HepG2 (cell line): ENCODE measurements at regions not wholly inside any gene's neighbourhood (a gene's known extent, or its start where the extent isn't known, plus 50 kb on each side); places are given as distances from the start of the nearest gene placed in this dataset.

Source experiments
- ATAC-seq: fragments of 200-7000 bp; cut with Tn5 transposase; 3 replicates; pipeline ENCODE4 v1.9.1; 2020; ENCODE audit warnings: mild to moderate bottlenecking, moderate library complexity
- BruUV-seq: library from RNA; stranded (reverse); fragments of 400-500 nt; replicated peaks from 2 replicates; lab custom pipeline; 2021; lab: Mats Ljungman, UMichigan
- CTCF ChIA-PET: fragments of 300-600 bp; formaldehyde crosslinking; extraction: SDS; loops from one replicate; lab custom pipeline; 2021; ENCODE audit warnings: low total read pairs, inconsistent platforms, low intra/inter-chr PET ratio; lab: Yijun Ruan, JAX
- POLR2A ChIA-PET: fragments of 350-600 bp; sonication (Branson Sonifier 250); formaldehyde crosslinking; loops from one replicate; lab custom pipeline; 2020; ENCODE audit warnings: antibody characterized with exemption, inconsistent platforms; lab: Yijun Ruan, JAX
- DNase-seq: peaks from one replicate; pipeline ENCODE4 v3.0.0-alpha.2; 2015; ENCODE audit warnings: low spot score
- FAIRE-seq: peaks from 3 replicates; lab custom pipeline; 2011; peaks lifted over from hg19 to GRCh38; lab: Jason Lieb, UNC
- H2AFZ ChIP-seq: one replicate; pipeline ENCODE4 v1.6.1; 2011; ENCODE audit warnings: low read length, inconsistent platforms
- H3K27ac ChIP-seq: fragments of 300-600 bp; 3 replicates; pipeline ENCODE4 v1.8.0; 2011; ENCODE audit warnings: mixed run types, mild to moderate bottlenecking, mixed read lengths, low read length, inconsistent platforms; ENCODE audit not compliant: insufficient read depth; ENCODE audit errors: extremely low read length
- H3K27me3 ChIP-seq, 2 experiments: fragments of 200-600 bp in 1 of 2; 2 replicates in 1 of 2; 3 replicates in 1 of 2; pipeline versions ENCODE4 v1.6.0 to v1.8.0; 2011; ENCODE audit warnings: low read length in 2 of 2, mild to moderate bottlenecking in 2 of 2, moderate library complexity in 2 of 2, inconsistent platforms in 1 of 2; ENCODE audit not compliant: insufficient read depth in 2 of 2, control insufficient read depth in 1 of 2
- H3K36me3 ChIP-seq, 2 experiments: fragments of 200-600 bp in 1 of 2; replicated peaks in 1 of 2; 2 replicates in 1 of 2; 3 replicates in 1 of 2; pipeline versions ENCODE4 v1.5.1 to v1.8.0; 2011; ENCODE audit warnings: low read length in 2 of 2, inconsistent platforms in 1 of 2; ENCODE audit not compliant: insufficient read depth in 2 of 2, control insufficient read depth in 1 of 2
- H3K4me1 ChIP-seq: 2 replicates; pipeline ENCODE4 v1.5.1; 2012; ENCODE audit warnings: low read length, inconsistent platforms; ENCODE audit not compliant: insufficient read depth
- H3K4me2 ChIP-seq: 2 replicates; pipeline ENCODE4 v1.6.0; 2011; ENCODE audit warnings: low read depth, low read length, inconsistent platforms
- H3K4me3 ChIP-seq, 3 experiments: fragments of 200-600 bp in 1 of 3; sonication (generic), shearing (Covaris generic) in 1 of 3; replicated peaks in 1 of 3; 2 replicates each; pipeline ENCODE4 v1.5.1; 2011 to 2016; ENCODE audit warnings: low read length in 3 of 3, inconsistent platforms in 2 of 3, low read depth in 2 of 3, mild to moderate bottlenecking in 2 of 3, control low read depth in 1 of 3, mixed read lengths in 1 of 3; ENCODE audit not compliant: insufficient read depth in 1 of 3
- H3K79me2 ChIP-seq: one replicate; pipeline ENCODE4 v1.6.1; 2011; ENCODE audit warnings: low read length, inconsistent platforms; ENCODE audit not compliant: insufficient read depth
- H3K9ac ChIP-seq: 2 replicates; pipeline ENCODE4 v1.6.0; 2011; ENCODE audit warnings: mild to moderate bottlenecking, low read depth, low read length, inconsistent platforms; ENCODE audit not compliant: insufficient read depth
- H3K9me3 ChIP-seq: 2 replicates; pipeline ENCODE4 v1.5.1; 2012; ENCODE audit warnings: mild to moderate bottlenecking, low read length
- H4K20me1 ChIP-seq: 2 replicates; pipeline ENCODE4 v1.6.0; 2011; ENCODE audit warnings: inconsistent platforms, mild to moderate bottlenecking, low read length, moderate library complexity; ENCODE audit not compliant: insufficient read depth
- DR1 ChIP-seq: sonication (generic); formaldehyde crosslinking; IDR thresholded peaks from 2 replicates; pipeline ENCODE4 v1.8.0; 2021; ENCODE audit warnings: mild to moderate bottlenecking, missing genetic modification reagents, inconsistent platforms
- EHMT2 ChIP-seq: fragments of 200-600 bp; sonication (generic); IDR thresholded peaks from 2 replicates; pipeline ENCODE4 v1.7.0; 2017; ENCODE audit warnings: antibody characterized with exemption, low read depth, low read length, borderline replicate concordance
- GATA4 ChIP-seq: sonication (generic); IDR thresholded peaks from 2 replicates; pipeline ENCODE4 v1.6.1; 2016; ENCODE audit warnings: antibody characterized with exemption, low read depth, borderline replicate concordance
- HIVEP1 ChIP-seq: sonication (generic); formaldehyde crosslinking; IDR thresholded peaks from 2 replicates; pipeline ENCODE4 v1.4.0; 2020; ENCODE audit warnings: mild to moderate bottlenecking, missing genetic modification reagents
- KMT2A ChIP-seq: sonication (generic); formaldehyde crosslinking; IDR thresholded peaks from 2 replicates; pipeline ENCODE4 v1.4.0; 2020; ENCODE audit warnings: missing genetic modification reagents
- MAFG ChIP-seq: sonication (generic); formaldehyde crosslinking; IDR thresholded peaks from 2 replicates; pipeline ENCODE4 v1.5.1; 2020; ENCODE audit warnings: mild to moderate bottlenecking, missing genetic modification reagents
- TEF ChIP-seq: sonication (generic); formaldehyde crosslinking; IDR thresholded peaks from 2 replicates; pipeline ENCODE4 v1.5.0; 2020; ENCODE audit warnings: missing genetic modification reagents
- ZNF317 ChIP-seq: sonication (generic); formaldehyde crosslinking; IDR thresholded peaks from 2 replicates; pipeline ENCODE4 v1.5.0; 2020; ENCODE audit warnings: mild to moderate bottlenecking, missing genetic modification reagents
- ZNF883 ChIP-seq: sonication (generic); formaldehyde crosslinking; IDR thresholded peaks from 2 replicates; pipeline ENCODE4 v1.5.1; 2020; ENCODE audit warnings: mild to moderate bottlenecking, missing genetic modification reagents; ENCODE audit errors: not compliant biosample characterization
- ZSCAN21 ChIP-seq: sonication (generic); formaldehyde crosslinking; IDR thresholded peaks from 2 replicates; pipeline ENCODE4 v1.8.0; 2022; ENCODE audit warnings: mild to moderate bottlenecking, missing genetic modification reagents, moderate library complexity, borderline replicate concordance
- WGBS: methylation state at CpG from one replicate; pipeline ENCODE4 v1.1.6; 2017; ENCODE audit warnings: low lambda C conversion rate; 5-methylcytosine and 5-hydroxymethylcytosine counted together
- in situ Hi-C: cut with HindIII; loops from 2 replicates; pipeline ENCODE4 v1.10.0; 2017; ENCODE audit warnings: low pct_unique_long_range_greater_than_20kb; ENCODE audit not compliant: extremely low pct_ligation_motif_present
- intact Hi-C: fragments of 100-400 bp; cut with micrococcal nuclease; formaldehyde crosslinking; loops from one replicate; pipeline ENCODE4 v1.10.0; 2022; ENCODE audit not compliant: unreplicated experiment
- TF ChIP-seq, protein P1 (sequence below): sonication (generic); formaldehyde crosslinking; IDR thresholded peaks from 2 replicates; pipeline ENCODE4 v1.5.0; 2020; ENCODE audit warnings: missing genetic modification reagents, mild to moderate bottlenecking, borderline replicate concordance

DNA sequence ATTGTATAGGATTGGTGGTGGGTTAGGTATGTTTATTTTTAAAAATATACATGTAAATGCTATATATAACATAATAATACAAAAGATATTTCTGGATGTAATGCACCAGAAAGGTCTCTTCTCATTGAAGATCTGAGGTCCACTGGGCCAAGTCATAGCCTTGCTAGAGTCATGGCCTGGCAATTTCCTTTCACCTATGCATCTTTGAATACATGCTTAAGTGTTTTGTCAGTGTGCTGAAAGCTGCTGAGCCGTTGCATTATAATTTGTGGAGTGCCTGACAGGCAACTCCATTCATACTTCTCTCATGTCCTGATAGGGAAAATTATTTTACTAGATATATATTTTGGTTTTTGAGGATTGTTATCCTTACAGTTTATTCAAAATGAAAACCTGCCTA, 410.2 kb upstream of the CT83 start:
- H3K36me3 ChIP-seq: no peaks in the 10 kb centered on the region
- no peak overlapping the region for H3K4me3 ChIP-seq
- no peaks in the 10 kb centered on the region for H3K27me3 ChIP-seq
- no peak overlapping the region for H2AFZ ChIP-seq
- DNase-seq: no peak
- in situ Hi-C loops: no loop called here
- H3K27ac ChIP-seq: no peak overlapping the region
- H4K20me1 ChIP-seq: no peaks in the 10 kb centered on the region
- ChIA-PET CTCF (no interaction called here), POLR2A (no interaction called here)
- no TSS peak for BruUV-seq
- WGBS: 10% methylated on average over 1 of the region's 1 CpG
- H3K4me2 ChIP-seq: no peak overlapping the region
- H3K79me2 ChIP-seq: no peaks in the 10 kb centered on the region
- no peaks in the 10 kb centered on the region for H3K4me1 ChIP-seq
- no peak overlapping the region for H3K9ac ChIP-seq
- FAIRE-seq: no peak
- no peak for ATAC-seq
- TF ChIP-seq DR1 (CRISPR knock-in tag): no peak
- no peak for TF ChIP-seq ZNF883 (CRISPR knock-in tag)
- TF ChIP-seq MAFG: no peak
- TF ChIP-seq KMT2A (CRISPR knock-in tag): no peak
- TF ChIP-seq HIVEP1 (CRISPR knock-in tag): no peak
- no peak for TF ChIP-seq ZSCAN21 (CRISPR knock-in tag)
- TF ChIP-seq, protein P1, sequence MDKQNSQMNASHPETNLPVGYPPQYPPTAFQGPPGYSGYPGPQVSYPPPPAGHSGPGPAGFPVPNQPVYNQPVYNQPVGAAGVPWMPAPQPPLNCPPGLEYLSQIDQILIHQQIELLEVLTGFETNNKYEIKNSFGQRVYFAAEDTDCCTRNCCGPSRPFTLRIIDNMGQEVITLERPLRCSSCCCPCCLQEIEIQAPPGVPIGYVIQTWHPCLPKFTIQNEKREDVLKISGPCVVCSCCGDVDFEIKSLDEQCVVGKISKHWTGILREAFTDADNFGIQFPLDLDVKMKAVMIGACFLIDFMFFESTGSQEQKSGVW: no peak
- TF ChIP-seq TEF: no peak
- no peak for TF ChIP-seq ZNF317 (CRISPR knock-in tag)
- TF ChIP-seq EHMT2: no peak
- no peak for TF ChIP-seq GATA4
- intact Hi-C loops: no loop called here
- no peaks in the 10 kb centered on the region for H3K9me3 ChIP-seq
